NCI-H2081 (cell line): ENCODE measurements at regions not wholly inside any gene's neighbourhood (a gene's known extent, or its start where the extent isn't known, plus 50 kb on each side); places are given as distances from the start of the nearest gene placed in this dataset.
"Not testable (repeated sequence)": the region's sequence is repeated elsewhere in the genome, so short reads cannot be mapped to it uniquely, and the experiment has no call there.

Experiments used
- DNase-seq, 2 experiments: peaks; one replicate each; lab custom pipeline; 2025; lab: John Stamatoyannopoulos, UW

DNA sequence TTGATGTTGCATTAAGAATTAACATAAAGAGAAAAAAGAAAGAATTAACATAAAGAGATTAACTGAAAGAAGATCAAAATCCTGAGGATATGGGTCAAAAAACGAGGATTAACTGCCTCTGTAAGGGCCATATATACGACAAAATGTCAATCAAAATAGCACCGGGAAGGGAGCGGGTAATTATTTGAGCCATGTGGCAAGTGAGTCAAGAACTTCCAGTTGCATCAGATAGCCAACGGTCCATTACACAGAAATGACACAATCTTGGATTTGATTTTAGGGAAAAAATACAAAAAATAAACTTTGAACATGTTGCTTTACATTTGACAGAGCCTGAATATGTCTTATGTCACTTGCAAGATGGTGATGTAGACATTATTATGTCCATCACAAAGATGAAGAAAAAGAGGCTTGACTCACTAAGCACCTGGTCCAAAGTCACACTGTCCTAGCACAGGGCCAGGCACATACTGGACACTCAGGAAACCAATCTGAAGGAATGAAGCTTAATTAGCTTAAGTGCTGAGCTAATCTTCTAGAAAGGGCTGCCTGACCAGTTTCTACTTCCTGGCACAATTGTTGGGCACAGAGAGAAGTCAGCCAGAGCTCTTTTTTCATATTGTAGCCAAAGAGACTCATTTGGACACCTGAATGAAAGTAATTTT lies 273.2 kb upstream of the PAPPA start:
- DNase-seq: no peak

DNA sequence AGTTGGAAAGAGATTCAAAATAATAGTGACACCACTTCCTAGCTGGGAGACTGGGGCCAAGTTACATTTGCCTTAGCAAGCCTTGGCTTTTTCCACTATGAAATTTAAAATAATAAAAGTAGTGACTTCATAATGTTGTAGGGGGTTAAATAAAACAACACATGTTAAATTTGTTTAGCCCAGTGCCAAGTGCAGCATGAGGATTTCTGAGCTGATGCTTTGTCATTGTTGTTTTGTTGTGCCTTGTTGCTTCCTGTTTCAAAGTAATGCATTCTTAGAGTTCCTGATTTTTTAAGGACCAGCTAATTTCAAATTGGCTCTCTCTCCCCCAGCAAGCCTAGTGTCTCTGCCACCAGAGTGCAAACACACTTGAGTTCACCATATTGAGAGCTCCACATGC lies 270.7 kb upstream of the PAPPA start:
- no peak for DNase-seq

DNA sequence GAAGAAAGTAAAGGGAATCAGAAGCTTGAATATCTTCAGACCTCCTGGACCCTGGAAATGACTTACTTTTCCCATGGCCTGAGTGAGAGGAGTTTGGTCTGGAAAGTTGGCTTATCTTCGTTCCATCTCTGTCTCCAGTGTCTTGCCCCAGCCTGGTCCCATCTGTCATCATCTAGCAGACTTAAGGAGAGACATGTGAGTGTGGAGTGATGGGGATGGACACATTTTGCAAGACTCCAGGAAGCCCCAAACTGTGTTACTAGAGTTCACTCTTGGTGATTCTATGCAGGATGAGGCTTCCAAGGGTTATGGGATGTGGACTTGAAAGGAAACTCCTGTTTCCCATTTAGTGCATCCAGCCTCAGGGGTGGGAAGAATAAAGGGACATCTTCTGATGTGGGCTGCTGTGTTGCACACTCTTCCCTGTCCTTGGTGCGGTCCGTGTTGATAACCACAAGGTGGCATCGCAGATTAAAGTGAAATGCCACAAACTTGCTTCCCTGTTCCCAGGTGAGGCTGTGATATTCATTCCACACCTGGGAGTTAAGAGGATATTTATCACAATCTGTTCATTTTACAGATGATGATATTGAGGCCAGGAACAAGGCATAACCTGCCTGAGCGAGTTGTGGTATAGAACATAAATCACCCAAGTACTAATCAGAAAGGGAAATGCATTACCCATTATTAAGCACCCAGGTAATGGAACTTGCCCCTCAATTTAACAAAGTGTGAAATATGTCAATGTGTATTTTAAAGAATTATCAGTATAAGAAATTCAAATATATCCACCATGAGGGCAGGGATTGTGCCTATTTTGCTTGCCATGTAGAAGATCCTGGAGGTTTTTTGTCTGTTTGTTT lies 269.9 kb upstream of the PAPPA start:
- peak; percentile 62 to 67 for DNase-seq

DNA sequence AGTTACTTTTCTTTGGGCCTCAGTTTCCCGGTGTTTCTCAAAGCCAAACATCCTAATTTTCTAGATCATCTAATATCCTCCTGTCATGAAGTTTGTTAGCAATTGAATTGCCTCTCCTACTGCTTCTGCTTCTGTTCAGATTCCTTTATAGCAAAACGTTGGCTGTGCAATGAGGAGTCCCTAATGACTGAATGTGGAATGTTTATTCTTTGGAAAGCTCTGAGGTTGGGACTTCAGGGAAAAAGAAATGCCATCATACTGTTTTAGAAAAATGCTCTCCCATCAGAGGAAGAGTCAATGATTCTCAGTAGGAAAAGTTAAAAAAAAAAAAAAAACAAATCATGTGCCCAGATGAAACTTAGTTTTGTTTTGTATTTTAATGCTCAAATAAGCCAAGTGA lies 268.7 kb upstream of the PAPPA start:
- no peak for DNase-seq

DNA sequence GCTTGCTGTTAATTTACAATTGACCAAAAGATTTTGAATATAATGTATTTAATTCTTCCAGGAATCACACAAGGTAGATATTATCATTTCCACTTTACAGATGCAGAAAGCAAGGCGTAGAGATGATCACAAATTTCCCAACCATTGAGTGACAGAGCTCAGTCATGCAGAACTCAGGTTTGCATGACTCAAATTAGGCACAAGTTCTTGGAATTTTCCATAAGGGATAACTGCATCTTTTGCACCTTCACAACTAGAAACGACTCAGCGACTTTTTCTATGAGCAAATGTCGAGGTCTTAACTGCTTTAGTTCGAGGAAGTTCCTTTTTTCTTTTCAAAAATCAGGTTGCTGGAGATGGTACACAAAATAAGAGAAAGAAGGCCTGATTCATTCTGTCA lies 265.5 kb upstream of the PAPPA start:
- no peak for DNase-seq

DNA sequence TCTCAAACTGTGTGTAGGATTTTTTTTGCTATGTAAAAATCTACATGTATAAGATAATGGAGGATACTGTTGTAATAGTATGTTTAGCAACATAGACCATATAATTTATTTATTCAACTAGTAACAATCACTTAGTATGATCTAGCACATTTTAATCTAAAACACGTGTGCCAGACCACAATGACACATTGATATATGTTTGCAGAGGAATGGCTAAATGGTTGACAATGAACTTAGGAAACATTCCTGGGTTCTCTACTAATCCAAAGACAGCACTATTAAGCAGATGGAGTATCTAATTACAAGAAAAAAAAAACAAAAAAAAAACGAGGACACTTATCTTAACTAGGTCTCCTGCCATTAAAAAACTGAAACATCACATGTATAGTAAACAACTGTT lies 261.7 kb upstream of the PAPPA start:
- DNase-seq: no peak

DNA sequence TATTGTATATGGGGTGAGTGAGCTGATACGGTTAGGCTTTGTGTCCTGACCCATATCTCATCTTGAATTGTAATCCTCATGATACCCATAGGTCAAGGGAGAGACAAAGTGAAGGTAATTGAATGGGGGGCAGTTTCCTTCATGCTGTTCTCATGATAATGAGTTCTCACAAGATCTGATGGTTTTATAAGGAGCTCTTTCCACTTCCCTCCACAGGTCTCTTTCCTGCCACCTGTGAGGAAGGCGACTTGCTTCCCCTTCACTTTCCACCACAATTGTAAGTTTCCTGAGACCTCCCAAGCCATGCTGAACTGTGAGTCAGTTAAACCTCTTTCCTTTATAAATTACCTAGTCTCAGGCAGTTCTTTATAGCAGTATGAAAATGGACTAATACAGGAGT lies 255.1 kb upstream of the PAPPA start:
- not testable (repeated sequence) for DNase-seq

DNA sequence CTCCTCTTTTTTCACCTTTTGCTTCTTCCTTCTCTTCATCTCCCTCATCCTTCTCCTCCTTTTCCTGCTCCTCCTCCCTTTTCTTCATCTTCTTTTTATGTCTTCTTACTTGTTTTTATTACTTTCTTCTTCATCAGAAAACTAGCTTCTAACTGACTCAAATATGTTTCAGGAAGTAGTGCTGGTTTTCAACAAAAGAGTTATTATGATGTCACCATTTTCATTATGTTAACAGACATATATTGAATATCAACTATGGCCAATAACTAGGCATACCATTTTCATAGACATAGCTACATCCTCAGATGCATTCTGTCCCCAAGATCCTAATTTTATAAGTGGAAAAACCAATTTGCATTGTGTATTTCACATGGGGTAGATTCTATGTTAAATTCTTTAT lies 252.9 kb upstream of the PAPPA start:
- no peak for DNase-seq

DNA sequence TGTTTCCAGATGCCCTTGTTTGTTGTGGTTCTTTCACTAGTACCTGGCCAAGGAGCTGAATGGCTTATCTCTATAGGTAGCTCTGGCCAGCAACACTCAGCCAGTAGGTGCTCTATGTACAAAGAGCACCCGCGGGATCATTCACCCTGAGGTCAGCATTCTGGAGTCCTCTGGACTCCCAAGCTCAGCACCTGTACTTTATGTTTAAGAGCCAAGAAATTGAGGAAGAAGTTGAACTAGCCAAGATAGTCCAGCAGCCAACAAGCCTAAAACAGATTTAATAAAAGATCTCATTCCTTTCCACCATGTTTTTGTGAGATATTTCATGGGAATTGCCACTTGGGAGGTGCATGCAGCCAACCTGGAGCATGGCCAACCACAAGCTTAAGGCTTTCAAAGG lies 242.6 kb upstream of the PAPPA start:
- DNase-seq: no peak

DNA sequence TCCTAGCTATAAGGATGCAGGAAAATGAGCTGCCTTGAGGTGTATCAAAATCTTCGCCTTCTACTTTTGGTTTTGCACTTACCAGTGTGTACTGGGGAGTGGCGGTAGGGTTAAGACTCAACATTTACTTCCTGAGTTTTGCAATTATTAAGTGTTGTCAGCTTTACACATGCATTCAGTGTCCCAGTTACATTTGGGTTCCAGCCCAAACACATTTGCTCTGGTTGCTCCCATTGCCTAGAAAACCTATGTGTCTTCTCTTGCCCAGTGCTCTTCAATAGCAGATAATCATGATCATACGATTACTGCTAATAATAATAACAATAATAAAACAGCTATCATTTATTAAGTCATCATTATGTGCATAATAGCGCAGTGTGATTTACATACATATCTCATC lies 241.5 kb upstream of the PAPPA start:
- DNase-seq: no peak

DNA sequence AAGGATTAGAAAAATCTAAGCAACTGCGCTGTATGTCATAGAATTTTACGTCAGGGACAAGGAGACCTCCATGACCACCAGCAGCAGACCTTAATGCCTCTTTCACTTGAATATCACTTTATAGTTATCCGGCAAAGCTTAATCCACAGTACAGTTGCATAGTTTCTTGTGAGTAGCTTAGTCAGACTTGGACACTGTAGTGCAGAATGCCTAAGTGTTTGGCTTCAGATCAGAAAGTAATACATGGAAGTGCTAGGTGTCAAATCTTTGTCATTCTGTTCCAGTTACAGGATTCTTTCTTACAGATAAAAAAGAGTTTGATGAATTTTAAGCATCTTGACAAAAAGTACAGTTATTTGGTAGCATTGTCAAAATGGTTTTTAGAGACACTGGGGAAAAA lies 239.9 kb upstream of the PAPPA start:
- no peak for DNase-seq

DNA sequence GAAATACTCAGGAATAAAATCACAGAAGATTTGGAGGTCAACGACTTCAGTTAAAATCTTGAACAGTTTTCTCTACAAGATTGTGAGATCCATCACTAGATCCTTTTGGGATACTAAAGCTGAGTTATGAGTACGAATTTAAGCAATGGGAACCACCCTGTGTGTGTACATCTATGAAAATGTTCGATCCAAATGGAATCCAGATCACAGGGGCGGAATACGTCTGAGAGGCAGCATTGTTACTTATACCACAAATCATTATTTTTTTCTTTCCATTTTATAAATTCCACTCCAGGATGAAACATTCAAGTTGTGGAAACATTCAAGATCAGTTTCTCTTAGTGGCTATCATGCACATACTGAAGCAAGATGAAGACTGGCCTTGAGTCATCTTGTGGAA lies 239.3 kb upstream of the PAPPA start:
- no peak for DNase-seq

DNA sequence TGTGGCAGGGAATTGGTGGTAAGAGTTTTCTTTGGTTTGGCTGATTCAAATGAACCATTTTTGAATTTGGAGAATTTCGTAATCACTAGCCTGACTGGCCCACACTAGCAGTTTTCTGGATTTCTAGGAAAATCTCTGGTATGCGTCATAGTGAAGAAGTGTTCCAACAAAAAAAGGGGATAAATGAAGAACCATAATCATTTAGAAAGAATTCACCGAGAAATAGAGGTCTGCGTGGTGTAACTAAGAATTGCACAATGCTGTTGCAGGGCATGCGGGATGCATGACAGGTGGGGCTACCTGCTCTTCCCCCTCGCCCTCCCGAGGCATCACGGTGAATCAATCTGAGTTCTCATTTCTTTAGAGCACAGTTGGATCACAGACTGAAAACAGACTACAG lies 232.3 kb upstream of the PAPPA start:
- DNase-seq: no peak

DNA sequence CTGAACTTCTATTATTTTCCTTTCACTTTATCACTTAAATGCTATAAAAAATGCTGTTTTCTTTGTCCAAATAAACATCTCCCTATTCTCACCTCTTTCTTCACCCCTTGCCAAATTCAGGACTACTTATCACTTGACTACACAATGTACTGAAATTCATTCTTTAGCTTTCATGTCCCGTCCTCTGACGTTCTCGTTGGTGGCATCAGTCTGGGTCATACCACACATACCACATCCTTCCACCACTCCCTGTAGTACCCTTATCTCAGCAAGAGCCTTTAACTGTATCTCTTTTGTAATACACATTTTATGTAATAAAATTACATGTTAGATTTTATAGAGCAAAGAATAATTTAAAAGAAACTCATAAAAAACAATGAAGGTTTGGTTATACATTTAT lies 231.1 kb upstream of the PAPPA start:
- no peak for DNase-seq

DNA sequence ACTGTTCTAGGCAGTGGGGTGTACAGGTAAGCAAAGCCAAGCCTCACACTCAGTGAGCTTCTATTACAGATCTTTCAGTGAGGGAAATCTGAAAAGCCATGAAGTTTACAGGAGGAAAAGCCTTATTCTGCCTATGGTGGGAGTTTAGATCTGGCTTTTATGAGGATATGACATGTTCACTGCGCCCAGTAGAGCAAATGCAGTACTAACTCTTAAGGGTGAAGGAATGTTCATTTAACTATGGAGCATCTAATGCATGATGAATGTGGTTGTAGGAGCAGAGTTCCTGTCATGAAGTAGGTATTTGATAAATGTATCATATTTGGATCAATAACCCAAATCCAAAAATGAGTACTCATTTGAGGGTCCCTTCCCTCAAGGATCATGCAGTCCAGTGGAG lies 230.2 kb upstream of the PAPPA start:
- DNase-seq: no peak

DNA sequence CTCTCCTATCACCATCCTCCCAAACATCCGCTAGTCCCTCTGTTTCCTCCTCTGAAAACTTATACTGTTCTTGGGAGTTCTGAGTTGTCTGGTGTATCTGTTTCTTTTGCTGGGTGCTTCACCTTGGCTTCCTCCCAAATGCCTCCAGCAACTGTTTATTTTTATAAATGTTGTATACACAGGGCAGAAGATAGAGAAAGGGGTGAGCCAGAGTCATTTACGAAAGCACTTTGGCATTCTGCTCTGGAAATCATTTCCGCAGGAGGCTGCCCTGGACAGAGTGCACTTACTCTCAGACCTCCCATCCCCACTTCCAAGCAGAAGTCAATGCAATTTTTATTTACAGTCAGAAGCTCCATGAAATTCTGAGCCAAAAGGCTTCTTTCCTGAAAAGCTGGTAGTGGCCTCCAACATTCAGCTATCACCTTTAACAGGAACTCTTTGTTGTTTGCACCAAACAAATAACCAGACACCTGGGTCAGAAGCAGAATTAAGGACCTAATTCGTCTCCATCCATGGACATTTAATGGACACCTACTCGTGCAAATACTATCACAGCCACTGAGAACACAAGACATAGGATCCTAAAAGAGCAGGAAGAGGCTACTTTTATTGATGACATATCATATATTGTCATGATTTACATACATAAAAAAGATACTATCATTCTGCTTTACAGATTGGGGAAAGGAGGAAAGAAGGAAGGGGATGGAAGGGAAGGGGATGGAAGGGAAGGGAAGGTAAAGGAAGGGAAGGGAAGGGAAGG lies 229.5 kb upstream of the PAPPA start:
- peak in 1 of 2 experiments; percentile 8 for DNase-seq

DNA sequence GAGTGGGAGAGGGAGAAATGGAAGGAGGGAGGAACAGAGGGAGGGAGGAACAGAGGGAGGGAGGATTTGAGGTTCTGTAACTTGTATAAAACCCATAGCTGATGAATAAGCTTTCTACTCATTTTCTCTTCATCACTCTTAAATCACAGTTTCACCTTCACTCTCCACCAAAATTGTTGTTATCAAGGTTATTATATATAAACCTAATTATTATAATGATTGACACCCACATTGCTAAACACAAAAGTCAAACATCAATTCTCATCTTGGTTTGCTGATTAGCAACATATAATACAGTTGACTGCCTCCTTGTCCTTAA lies 229.0 kb upstream of the PAPPA start:
- no peak for DNase-seq

DNA sequence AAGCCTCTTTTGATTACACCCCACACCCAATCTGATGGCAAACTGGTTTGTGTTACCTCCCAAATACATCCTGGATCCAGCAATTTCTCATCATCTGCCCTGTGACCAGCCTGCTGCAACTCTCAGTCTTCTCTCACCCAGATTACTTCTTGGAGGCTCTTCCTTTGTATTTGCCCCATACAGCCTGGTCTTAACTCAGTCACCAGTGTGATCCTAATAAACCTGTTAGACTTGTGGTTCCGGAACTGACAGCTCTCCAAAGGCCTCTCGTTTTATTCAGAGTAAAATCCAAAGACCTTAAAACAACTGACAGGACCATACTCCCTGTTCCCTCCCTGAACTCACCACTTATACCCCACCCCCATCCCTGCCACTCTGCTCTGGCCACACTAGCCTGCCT lies 228.2 kb upstream of the PAPPA start:
- no peak for DNase-seq

DNA sequence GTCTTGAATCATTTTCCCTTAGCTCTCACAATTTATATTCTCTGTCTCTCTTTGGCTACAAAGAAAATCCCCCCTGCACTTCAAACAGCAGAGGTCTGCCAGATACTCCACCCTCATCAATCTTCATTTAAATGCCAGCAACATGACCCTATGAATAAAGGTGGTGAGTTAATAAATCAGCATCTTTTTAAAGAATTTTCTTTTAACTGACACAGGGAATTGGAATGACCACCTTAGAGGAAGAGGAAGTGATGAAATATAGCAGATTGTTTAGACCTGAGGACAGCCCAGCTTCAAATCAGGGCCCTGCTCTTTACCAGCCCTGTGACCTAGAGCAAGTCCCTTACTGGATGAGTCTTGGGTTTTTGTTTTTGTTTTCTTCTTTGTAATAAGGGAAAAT lies 223.1 kb upstream of the PAPPA start:
- no peak for DNase-seq

DNA sequence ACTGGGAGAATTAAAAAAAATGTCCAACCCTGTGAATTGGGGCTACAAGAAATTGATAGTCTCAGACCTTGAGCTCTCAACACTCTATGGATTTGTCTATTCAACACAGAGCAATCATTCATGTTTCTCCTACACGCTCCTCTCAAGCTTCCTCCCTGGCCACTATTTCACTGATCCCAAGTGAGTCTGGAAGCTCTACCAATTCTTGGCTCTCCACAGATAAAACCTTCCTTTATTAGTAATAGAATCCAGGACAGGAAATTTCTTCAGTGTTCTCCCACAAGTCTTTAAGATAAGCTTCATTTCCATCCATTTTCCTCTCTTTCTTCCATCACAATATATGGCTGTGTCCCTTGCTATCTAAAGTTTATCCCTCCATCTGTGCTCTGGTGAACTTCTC lies 215.1 kb upstream of the PAPPA start:
- DNase-seq: no peak

DNA sequence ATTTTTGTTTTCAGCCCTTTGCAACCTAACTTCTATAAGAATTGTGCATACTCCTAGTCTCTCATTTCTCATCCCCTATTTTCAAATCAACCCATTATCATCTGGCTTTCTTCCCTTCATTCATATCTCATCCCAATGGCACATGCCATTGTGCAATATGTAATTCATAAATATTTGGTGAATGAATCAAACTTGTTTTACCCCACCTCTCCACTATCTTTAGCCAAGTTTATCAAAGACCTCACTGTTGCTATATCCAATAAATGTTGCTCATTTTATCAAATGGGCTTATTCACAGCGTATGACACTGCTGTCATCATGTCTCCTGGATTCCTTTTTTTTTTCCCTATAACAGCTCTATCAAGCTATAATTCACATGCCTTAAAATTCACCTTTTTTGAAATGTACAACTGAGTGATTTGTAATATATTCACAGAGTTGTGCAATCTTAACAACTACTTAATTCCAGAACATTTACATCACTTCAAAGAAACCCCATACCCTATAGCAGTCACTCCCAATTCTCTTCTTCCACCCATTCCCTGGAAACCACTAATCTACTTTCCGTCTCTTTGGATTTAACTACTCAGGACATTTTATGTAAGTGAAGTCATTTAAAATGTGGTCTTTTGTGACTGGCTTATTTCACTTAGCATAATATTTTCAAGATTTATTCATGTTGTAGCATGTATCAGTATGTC lies 214.4 kb upstream of the PAPPA start:
- DNase-seq: no peak

DNA sequence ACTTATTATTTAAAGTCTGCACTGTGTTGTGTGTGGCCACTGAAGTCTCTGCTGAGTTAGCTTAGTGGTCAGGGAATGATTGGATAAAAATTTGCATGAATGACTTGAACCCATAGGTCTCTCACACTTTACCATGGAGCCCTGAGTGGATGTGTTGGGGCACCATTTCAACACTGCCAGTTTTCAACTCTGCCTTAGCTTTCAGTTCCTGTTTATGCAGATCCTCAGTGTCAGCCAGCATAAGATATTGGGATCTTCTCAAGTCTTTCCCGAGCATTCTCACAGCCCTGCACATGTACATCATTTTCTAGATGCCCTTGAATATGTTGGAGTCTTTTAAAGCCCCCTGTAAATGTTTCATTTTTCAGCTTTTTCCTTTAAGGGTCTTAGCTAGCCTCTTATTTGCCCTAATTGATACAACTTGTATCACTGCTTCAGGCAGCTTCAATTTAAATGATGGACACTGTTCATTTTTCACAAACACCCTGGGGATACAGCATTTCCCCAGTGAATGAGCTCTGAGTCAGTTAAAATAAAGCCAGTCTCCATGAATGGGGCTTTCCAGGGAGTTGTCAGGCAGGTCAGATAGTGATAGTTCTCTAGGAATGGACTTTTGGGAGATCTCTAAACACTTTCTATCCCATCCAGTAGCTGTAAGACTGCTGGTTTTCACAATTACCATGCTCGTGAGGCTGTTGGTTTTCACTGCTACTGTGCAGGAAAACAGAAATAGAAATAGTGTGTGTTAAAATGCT lies 211.9 kb upstream of the PAPPA start:
- no peak for DNase-seq
